ENCODE measurements at regions not wholly inside any gene's neighbourhood (a gene's known extent, or its start where the extent isn't known, plus 50 kb on each side); places are given as distances from the start of the nearest gene placed in this dataset.

- TF ChIP-seq, protein P1, sequence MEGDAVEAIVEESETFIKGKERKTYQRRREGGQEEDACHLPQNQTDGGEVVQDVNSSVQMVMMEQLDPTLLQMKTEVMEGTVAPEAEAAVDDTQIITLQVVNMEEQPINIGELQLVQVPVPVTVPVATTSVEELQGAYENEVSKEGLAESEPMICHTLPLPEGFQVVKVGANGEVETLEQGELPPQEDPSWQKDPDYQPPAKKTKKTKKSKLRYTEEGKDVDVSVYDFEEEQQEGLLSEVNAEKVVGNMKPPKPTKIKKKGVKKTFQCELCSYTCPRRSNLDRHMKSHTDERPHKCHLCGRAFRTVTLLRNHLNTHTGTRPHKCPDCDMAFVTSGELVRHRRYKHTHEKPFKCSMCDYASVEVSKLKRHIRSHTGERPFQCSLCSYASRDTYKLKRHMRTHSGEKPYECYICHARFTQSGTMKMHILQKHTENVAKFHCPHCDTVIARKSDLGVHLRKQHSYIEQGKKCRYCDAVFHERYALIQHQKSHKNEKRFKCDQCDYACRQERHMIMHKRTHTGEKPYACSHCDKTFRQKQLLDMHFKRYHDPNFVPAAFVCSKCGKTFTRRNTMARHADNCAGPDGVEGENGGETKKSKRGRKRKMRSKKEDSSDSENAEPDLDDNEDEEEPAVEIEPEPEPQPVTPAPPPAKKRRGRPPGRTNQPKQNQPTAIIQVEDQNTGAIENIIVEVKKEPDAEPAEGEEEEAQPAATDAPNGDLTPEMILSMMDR (IDR thresholded peaks at IDR 0.05) = no peak
- no peak for TF ChIP-seq ZFX (IDR thresholded peaks at IDR 0.05; ENCODE audit: borderline replicate concordance)
Measured at GRCh38 chr5:159780246-159780645, 136.0 kb upstream of the ADRA1B start.
